CD1c-positive myeloid dendritic cell (primary cell): ENCODE measurements at regions not wholly inside any gene's neighbourhood (a gene's known extent, or its start where the extent isn't known, plus 50 kb on each side); places are given as distances from the start of the nearest gene placed in this dataset.
A peak's percentile ranks its signal among the peaks of the same experiment; 100 is the strongest.

ENCODE experiments used
- DNase-seq: peaks from one replicate; pipeline ENCODE4 v3.0.0-alpha.2; 2016; ENCODE audit errors: extremely low spot score

GRCh38 chr10:98332623-98333269, 64.8 kb upstream of the LOXL4 start:
- DNase-seq = no peak

DNA sequence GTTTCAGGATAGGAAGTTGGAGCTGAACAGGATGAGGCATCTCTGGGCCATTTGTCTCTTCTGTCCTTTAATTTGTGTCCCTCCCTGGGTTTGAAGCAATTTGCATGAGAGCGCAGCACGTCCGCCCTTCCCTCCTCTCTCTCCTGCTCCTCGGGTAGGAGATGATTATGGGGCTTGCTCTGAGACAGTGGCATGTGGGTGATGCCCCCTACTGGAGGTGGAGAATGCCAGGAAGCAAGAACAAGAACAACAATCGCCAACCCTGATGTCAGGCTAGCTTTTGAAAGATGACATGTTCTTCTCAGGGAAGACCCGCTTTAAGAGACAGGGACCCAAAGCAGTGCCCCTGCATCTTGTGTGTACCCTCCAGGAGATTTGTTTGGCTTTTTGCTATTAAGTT, 63.9 kb upstream of the LOXL4 start:
- DNase-seq = peak; percentile 51

DNA sequence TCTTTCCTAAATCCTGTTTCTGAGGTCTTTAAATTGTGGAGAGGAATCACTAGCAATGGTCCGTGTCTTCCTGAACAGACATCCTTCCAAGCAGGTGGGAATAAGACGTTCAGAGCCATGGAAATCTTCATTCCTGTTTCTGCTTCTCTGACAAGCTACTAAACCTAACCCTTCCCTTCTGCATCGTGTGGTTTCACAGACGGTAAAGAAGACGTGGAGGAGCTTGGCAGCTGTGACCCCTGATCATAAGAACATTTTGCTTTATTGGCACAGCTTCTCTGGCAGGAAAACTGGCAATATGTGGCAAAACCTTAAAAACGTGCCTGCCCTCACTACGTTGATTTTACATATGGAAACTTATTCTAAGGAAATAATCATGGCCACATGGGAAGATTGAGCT, 63.0 kb upstream of the LOXL4 start:
- DNase-seq = no peak

DNA sequence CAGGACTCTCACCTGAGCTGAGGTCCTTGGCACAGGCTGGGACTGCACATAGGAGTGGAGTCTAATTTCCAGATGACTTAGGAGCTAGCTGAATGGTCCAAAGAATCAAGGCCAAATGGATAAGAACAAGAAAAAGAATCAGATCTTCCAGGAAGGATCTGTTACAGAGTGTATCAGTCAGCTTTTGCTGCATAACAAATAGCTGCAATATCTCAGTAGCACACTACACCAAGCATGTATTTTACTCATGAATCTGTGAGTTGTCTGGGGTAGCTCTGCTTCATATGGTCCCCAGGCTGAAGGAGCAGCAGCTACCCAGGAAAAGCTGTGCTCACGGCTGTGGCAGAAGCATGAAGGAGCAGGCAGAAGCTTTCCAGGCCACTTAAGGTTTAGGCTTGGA, 60.6 kb upstream of the LOXL4 start:
- DNase-seq = no peak

- no peak for DNase-seq
Measured at GRCh38 chr10:98328163-98328562, 60.2 kb upstream of the LOXL4 start.

- DNase-seq = no peak
Measured at GRCh38 chr10:98326621-98327027, 58.6 kb upstream of the LOXL4 start.

DNA sequence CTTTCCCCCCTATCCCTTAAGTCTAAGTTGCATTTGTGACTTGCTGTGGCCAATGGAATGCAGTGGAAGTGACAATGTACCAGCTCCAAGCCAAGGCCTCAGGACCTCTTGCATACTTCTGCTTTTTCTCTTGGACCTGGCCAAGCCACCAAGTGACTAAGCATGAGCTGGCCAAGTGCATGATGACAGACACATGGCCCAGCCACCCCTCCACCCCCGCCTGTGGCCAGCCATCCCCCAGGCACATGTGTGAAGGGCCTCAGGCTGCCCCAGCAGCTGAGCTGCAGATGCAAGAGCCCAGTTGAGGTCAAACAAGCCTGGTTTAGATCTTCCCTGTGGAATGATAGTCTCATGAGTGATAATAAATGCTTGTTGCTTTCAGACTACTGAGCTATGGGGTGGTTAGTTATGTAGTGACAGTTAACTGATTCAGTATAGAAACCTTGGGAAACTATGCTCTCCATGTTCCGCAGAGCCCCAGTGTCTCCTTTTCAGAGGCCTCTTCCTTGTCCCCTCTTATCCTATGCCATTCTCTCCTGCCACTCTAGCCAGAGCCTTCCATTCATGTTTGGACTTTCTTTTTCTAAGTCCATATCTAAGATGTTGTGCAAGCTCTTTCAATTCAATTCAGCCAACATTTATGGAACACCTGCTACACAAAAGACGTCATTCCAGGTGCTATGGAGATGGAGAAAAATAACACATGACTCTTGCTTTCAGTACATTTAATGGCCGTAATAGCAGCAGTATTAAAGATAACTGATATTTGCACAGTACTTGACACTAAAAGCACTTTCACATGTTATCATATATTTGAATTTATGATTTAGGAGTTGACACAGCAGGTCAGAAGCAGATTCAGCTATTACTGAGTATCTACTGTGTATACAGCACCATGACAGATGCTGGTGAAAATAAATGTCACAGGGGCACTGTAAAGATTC, 55.5 kb upstream of the LOXL4 start:
- DNase-seq = peak; percentile 93

- DNase-seq = no peak
Measured at GRCh38 chr10:98321186-98321780, 53.3 kb upstream of the LOXL4 start.

DNA sequence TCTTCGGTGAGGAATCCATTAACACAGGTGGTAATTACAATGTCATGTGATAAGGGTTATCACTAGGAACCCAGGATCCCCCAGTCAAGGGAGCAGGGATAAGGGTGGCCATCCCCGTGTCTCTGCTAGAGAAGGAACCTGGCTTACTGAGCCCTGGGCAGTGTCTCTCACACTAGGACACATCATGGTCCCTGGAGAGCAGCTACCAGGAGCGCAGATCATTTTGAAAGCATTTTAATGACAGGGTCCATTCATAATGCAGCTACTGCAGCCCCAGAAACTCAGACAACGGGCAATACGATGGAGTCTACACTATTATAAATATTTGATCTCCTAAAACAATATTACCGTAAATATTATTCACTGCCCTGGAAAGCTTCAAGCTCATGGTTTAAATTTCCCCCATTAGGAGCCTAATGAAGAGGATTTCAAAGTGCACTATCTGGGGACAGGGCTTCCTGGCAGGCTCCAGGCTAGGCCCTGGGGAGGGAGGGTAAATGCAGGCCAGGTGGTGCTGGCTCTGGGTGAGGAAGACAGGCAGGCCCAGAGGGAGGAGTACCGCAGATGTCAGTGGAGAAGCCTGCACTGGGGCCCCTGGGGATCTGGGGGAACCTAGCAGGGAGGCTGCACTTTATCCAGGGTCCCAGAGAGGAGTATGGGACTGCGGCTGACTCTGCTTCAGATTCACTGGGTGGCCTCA, 52.6 kb upstream of the LOXL4 start:
- DNase-seq = no peak

DNA sequence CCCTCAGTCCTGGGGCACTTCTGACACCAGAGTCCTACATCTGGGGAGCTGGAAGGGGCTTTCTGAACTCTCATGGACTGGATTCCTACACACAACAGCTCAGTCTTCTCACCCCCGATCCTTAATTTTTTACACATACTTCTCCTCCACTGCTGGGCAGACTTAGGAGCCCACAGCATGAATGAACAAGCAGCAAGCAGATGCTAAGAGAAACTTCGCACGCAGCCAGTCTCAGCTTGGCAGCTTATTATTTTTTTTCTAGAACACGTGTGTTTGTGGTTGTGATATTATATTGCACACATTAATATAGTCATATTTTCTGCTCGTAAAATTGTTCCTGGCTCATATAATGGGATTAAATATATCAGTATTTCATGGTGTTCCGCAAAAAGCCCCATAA, 50.9 kb upstream of the LOXL4 start:
- no peak for DNase-seq
